GM23248 (cell line): ENCODE measurements at regions not wholly inside any gene's neighbourhood (a gene's known extent, or its start where the extent isn't known, plus 50 kb on each side); places are given as distances from the start of the nearest gene placed in this dataset.

ENCODE experiments used
- DNase-seq: peaks from one replicate; pipeline ENCODE4 v3.0.0-alpha.2; 2015
- H2AFZ ChIP-seq: fragments of 200-600 bp; sonication (generic); 2 replicates; pipeline ENCODE4 v1.6.1; 2016; ENCODE audit warnings: antibody characterized with exemption
- H3F3A ChIP-seq: fragments of 200-600 bp; sonication (generic); 2 replicates; pipeline ENCODE4 v1.6.1; 2016; ENCODE audit warnings: mild to moderate bottlenecking, antibody characterized with exemption, mixed run types; ENCODE audit not compliant: insufficient read depth
- H3K27ac ChIP-seq: fragments of 200-600 bp; sonication (generic); 2 replicates; pipeline ENCODE4 v1.5.1; 2016; ENCODE audit warnings: mild to moderate bottlenecking
- H3K27me3 ChIP-seq: fragments of 200-600 bp; sonication (generic); replicated peaks from 2 replicates; pipeline ENCODE4 v1.6.1; 2016; ENCODE audit warnings: mild to moderate bottlenecking; ENCODE audit not compliant: insufficient read depth
- H3K36me3 ChIP-seq: fragments of 200-600 bp; sonication (generic); 2 replicates; pipeline ENCODE4 v1.6.1; 2016; ENCODE audit warnings: low read depth, mild to moderate bottlenecking
- H3K4me1 ChIP-seq: fragments of 200-600 bp; sonication (generic); 2 replicates; pipeline ENCODE4 v1.6.1; 2016; ENCODE audit warnings: mild to moderate bottlenecking; ENCODE audit not compliant: insufficient read depth
- H3K4me2 ChIP-seq: fragments of 200-600 bp; sonication (generic); one replicate; pipeline ENCODE4 v1.6.1; 2016; ENCODE audit warnings: mild to moderate bottlenecking; ENCODE audit not compliant: unreplicated experiment
- H3K4me3 ChIP-seq: fragments of 200-600 bp; sonication (generic); 2 replicates; pipeline ENCODE4 v1.5.1; 2016; ENCODE audit warnings: mild to moderate bottlenecking
- H3K79me2 ChIP-seq: fragments of 200-600 bp; sonication (generic); 2 replicates; pipeline ENCODE4 v1.6.1; 2016; ENCODE audit warnings: mild to moderate bottlenecking; ENCODE audit not compliant: insufficient read depth
- H3K9ac ChIP-seq: fragments of 200-600 bp; sonication (generic); 2 replicates; pipeline ENCODE4 v1.6.1; 2016; ENCODE audit warnings: mild to moderate bottlenecking
- H3K9me2 ChIP-seq: fragments of 200-600 bp; sonication (generic); 2 replicates; pipeline ENCODE4 v1.6.1; 2016; ENCODE audit warnings: mixed run types, mild to moderate bottlenecking, moderate library complexity; ENCODE audit not compliant: insufficient read depth
- H3K9me3 ChIP-seq: fragments of 200-600 bp; sonication (generic); one replicate; pipeline ENCODE4 v1.6.1; 2017; ENCODE audit warnings: low read depth
- H4K20me1 ChIP-seq: fragments of 200-600 bp; sonication (generic); 2 replicates; pipeline ENCODE4 v1.6.0; 2016; ENCODE audit not compliant: insufficient read depth
- EZH2 ChIP-seq: fragments of 200-600 bp; sonication (generic); IDR thresholded peaks from 2 replicates; pipeline ENCODE4 v1.6.1; 2018; ENCODE audit warnings: antibody characterized with exemption, mild to moderate bottlenecking; ENCODE audit not compliant: insufficient read depth, poor library complexity, severe bottlenecking
- EZH2phosphoT487 ChIP-seq: fragments of 200-600 bp; sonication (generic); IDR thresholded peaks from 2 replicates; pipeline ENCODE4 v1.6.1; 2018; ENCODE audit warnings: antibody characterized with exemption, moderate library complexity, mild to moderate bottlenecking, low read depth; ENCODE audit not compliant: insufficient read depth
- WGBS, 2 experiments: methylation state at CpG; one replicate each; pipeline ENCODE4 v1.1.6; 2015 to 2017; ENCODE audit warnings: low lambda C conversion rate in 2 of 2, low coverage in 1 of 2; ENCODE audit errors: missing lambda C conversion rate in 2 of 2; 5-methylcytosine and 5-hydroxymethylcytosine counted together
- in situ Hi-C: fragments of 300-500 bp; cut with MboI; formaldehyde crosslinking; loops from 2 replicates; pipeline ENCODE4 v1.15.0; 2020

DNA sequence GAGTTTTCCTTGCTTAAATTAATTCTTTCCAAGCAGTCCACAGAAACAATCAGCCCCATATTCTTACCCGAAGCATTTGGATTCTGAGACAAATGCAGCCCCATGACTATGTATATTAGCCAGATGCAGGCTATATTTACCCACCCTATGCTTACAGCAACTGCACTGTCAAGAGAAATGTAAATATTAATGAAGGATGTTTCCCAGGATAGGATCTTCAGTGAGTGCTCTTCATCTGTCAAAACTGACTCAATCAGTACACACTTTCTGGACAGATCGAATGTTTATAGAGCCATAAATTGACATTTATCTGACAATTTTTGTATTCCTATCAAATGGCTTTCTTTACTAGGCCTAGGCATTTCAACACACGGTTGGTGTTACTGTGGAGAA is 725.3 kb upstream of the SEMA6A start:
- DNase-seq = no peak
- Histone ChIP-seq H3K9me3 (peaks cover 4% of the 10 kb centered on the region), H2AFZ (no peak overlapping the region), H3K4me1 (no peaks in the 10 kb centered on the region), H3K27me3 (no peaks in the 10 kb centered on the region), H3F3A (no peaks in the 10 kb centered on the region), H4K20me1 (no peaks in the 10 kb centered on the region), H3K9ac (no peak overlapping the region), H3K36me3 (no peaks in the 10 kb centered on the region), H3K27ac (no peak overlapping the region), H3K9me2 (no peaks in the 10 kb centered on the region), H3K4me2 (no peak overlapping the region), H3K79me2 (no peaks in the 10 kb centered on the region), H3K4me3 (no peak overlapping the region)
- WGBS, 2 experiments = 15 to 19% methylated on average over 3 of the region's 3 CpGs
- no peak for TF ChIP-seq EZH2
- no peak for TF ChIP-seq EZH2phosphoT487
- in situ Hi-C loops = no loop called here

GRCh38 chr5:117299224-117299935 is 724.8 kb upstream of the SEMA6A start:
- no peak overlapping the region for H3K4me3 ChIP-seq

GRCh38 chr5:117296872-117297271 is 722.2 kb upstream of the SEMA6A start:
- WGBS, 2 experiments = 2 to 9% methylated on average over 2 of the region's 2 CpGs
- no peak for DNase-seq
- Histone ChIP-seq H3K9ac (no peak overlapping the region), H3K4me1 (no peaks in the 10 kb centered on the region), H3K4me2 (no peak overlapping the region), H3K9me3 (peaks cover 4% of the 10 kb centered on the region), H3F3A (no peaks in the 10 kb centered on the region), H3K36me3 (no peaks in the 10 kb centered on the region), H3K27me3 (no peaks in the 10 kb centered on the region), H3K4me3 (no peak overlapping the region), H4K20me1 (no peaks in the 10 kb centered on the region), H2AFZ (no peak overlapping the region), H3K27ac (no peak overlapping the region), H3K79me2 (no peaks in the 10 kb centered on the region), H3K9me2 (no peaks in the 10 kb centered on the region)
- TF ChIP-seq EZH2 = no peak
- TF ChIP-seq EZH2phosphoT487 = no peak
- in situ Hi-C loops = no loop called here

More at GRCh38 chr5:117299224-117299935, 724.8 kb upstream of the SEMA6A start:
- Histone ChIP-seq H3F3A (no peaks in the 10 kb centered on the region), H3K9ac (no peak overlapping the region), H3K9me3 (peaks cover 4% of the 10 kb centered on the region), H3K79me2 (no peaks in the 10 kb centered on the region), H2AFZ (no peak overlapping the region), H3K36me3 (no peaks in the 10 kb centered on the region), H3K27me3 (no peaks in the 10 kb centered on the region), H3K9me2 (no peaks in the 10 kb centered on the region), H4K20me1 (no peaks in the 10 kb centered on the region), H3K4me1 (no peaks in the 10 kb centered on the region), H3K4me2 (no peak overlapping the region), H3K27ac (no peak overlapping the region)
- WGBS, 2 experiments = 16 to 24% methylated on average over 5 of the region's 5 CpGs
- TF ChIP-seq EZH2 (no peak), EZH2phosphoT487 (no peak)
- in situ Hi-C loops = no loop called here
- no peak for DNase-seq

- no peaks in the 10 kb centered on the region for H3K27me3 ChIP-seq
- H3K36me3 ChIP-seq = no peaks in the 10 kb centered on the region
- peaks cover 4% of the 10 kb centered on the region for H3K9me3 ChIP-seq
- no peak overlapping the region for H2AFZ ChIP-seq
- in situ Hi-C loops = no loop called here
- H3K4me3 ChIP-seq = no peak overlapping the region
- no peaks in the 10 kb centered on the region for H3F3A ChIP-seq
- no peak overlapping the region for H3K4me2 ChIP-seq
- no peak overlapping the region for H3K27ac ChIP-seq
- H3K9me2 ChIP-seq = no peaks in the 10 kb centered on the region
- H3K4me1 ChIP-seq = no peaks in the 10 kb centered on the region
- whole genome bisulfite sequencing, 2 experiments = 7 to 11% methylated on average over 1 of the region's 1 CpG
- no peak overlapping the region for H3K9ac ChIP-seq
- H4K20me1 ChIP-seq = no peaks in the 10 kb centered on the region
- DNase-seq = no peak
- TF ChIP-seq EZH2phosphoT487 = no peak
- TF ChIP-seq EZH2 = no peak
- no peaks in the 10 kb centered on the region for H3K79me2 ChIP-seq
Measured at GRCh38 chr5:117295941-117296340, 721.3 kb upstream of the SEMA6A start.

GRCh38 chr5:117286813-117287212 is 712.2 kb upstream of the SEMA6A start:
- no peak for TF ChIP-seq EZH2
- no peak for TF ChIP-seq EZH2phosphoT487
- H3K9me2 ChIP-seq = no peaks in the 10 kb centered on the region
- H3K36me3 ChIP-seq = no peaks in the 10 kb centered on the region
- H3K9me3 ChIP-seq = no peaks in the 10 kb centered on the region
- no peaks in the 10 kb centered on the region for H3K4me1 ChIP-seq
- no peak for DNase-seq
- no peak overlapping the region for H3K4me2 ChIP-seq
- no peak overlapping the region for H3K27ac ChIP-seq
- no peaks in the 10 kb centered on the region for H3F3A ChIP-seq
- in situ Hi-C loops = no loop called here
- no peaks in the 10 kb centered on the region for H4K20me1 ChIP-seq
- no peak overlapping the region for H3K9ac ChIP-seq
- no peak overlapping the region for H3K4me3 ChIP-seq
- H3K27me3 ChIP-seq = no peaks in the 10 kb centered on the region
- H2AFZ ChIP-seq = no peak overlapping the region
- 24 to 26% methylated on average over 1 of the region's 1 CpG for WGBS, 2 experiments
- H3K79me2 ChIP-seq = no peaks in the 10 kb centered on the region
